ENCODE measurements at regions not wholly inside any gene's neighbourhood (a gene's known extent, or its start where the extent isn't known, plus 50 kb on each side); places are given as distances from the start of the nearest gene placed in this dataset.

- TF ChIP-seq GATA2 (IDR thresholded peaks at IDR 0.05; ENCODE audit: insufficient read depth, insufficient read length, low read depth, low read length) (no peak), CTCF (IDR thresholded peaks at IDR 0.05; ENCODE audit: extremely low read depth in 1 of 2, insufficient read depth in 1 of 2, low read depth in 1 of 2, low read length in 2 of 2) (no peak), MAX (IDR thresholded peaks at IDR 0.05; ENCODE audit: insufficient read depth, insufficient read length) (no peak), JUN (IDR thresholded peaks at IDR 0.05; ENCODE audit: borderline replicate concordance, insufficient read depth, insufficient read length, low read depth) (no peak), MYC (IDR thresholded peaks at IDR 0.05; ENCODE audit: low read depth, low read length) (no peak), POLR2A (IDR thresholded peaks at IDR 0.05; ENCODE audit: low read depth, low read length) (no peak)
Measured at GRCh38 chr13:22625691-22626090, 555.1 kb upstream of the SGCG start.

All from endothelial cell of umbilical vein (primary cell).